NCI-H128 (cell line): ENCODE measurements at regions not wholly inside any gene's neighbourhood (a gene's known extent, or its start where the extent isn't known, plus 50 kb on each side); places are given as distances from the start of the nearest gene placed in this dataset.

Experiments used
- DNase-seq: peaks from one replicate; lab custom pipeline; 2025; ENCODE audit not compliant: unreplicated experiment; lab: John Stamatoyannopoulos, UW

- DNase-seq, result no peak
These were observed 355.5 kb upstream of the ZEB2 start for GRCh38 chr2:144875290-144875969.

GRCh38 chr2:144865670-144866069 lies 345.8 kb upstream of the ZEB2 start:
- no peak for DNase-seq

GRCh38 chr2:144859716-144860115 lies 339.8 kb upstream of the ZEB2 start:
- DNase-seq, result no peak

GRCh38 chr2:144858211-144858610 lies 338.3 kb upstream of the ZEB2 start:
- no peak for DNase-seq

GRCh38 chr2:144854596-144854995 lies 334.7 kb upstream of the ZEB2 start:
- no peak for DNase-seq

GRCh38 chr2:144849612-144850011 lies 329.7 kb upstream of the ZEB2 start:
- no peak for DNase-seq

- DNase-seq, result no peak
These were observed 328.5 kb upstream of the ZEB2 start for GRCh38 chr2:144848423-144848822.

GRCh38 chr2:144847347-144848080 lies 327.6 kb upstream of the ZEB2 start:
- no peak for DNase-seq

- no peak for DNase-seq
These were observed 316.9 kb upstream of the ZEB2 start for GRCh38 chr2:144836635-144837350.

GRCh38 chr2:144835634-144836350 lies 315.9 kb upstream of the ZEB2 start:
- no peak for DNase-seq

- DNase-seq, result no peak
These were observed 315.2 kb upstream of the ZEB2 start for GRCh38 chr2:144834998-144835633.

- no peak for DNase-seq
These were observed 314.4 kb upstream of the ZEB2 start for GRCh38 chr2:144834363-144834762.

- DNase-seq, result no peak
These were observed 313.2 kb upstream of the ZEB2 start for GRCh38 chr2:144833075-144833637.

- no peak for DNase-seq
These were observed 312.1 kb upstream of the ZEB2 start for GRCh38 chr2:144832048-144832447.

GRCh38 chr2:144830543-144830942 lies 310.6 kb upstream of the ZEB2 start:
- DNase-seq, result no peak

- no peak for DNase-seq
These were observed 307.5 kb upstream of the ZEB2 start for GRCh38 chr2:144827404-144827803.

- no peak for DNase-seq
These were observed 306.2 kb upstream of the ZEB2 start for GRCh38 chr2:144826105-144826504.

GRCh38 chr2:144825331-144826020 lies 305.6 kb upstream of the ZEB2 start:
- no peak for DNase-seq

GRCh38 chr2:144824306-144825080 lies 304.6 kb upstream of the ZEB2 start:
- no peak for DNase-seq
